ENCODE measurements at regions not wholly inside any gene's neighbourhood (a gene's known extent, or its start where the extent isn't known, plus 50 kb on each side); places are given as distances from the start of the nearest gene placed in this dataset.

- no peak for DNase-seq (ENCODE audit: low read depth in 2 of 2)
These were observed 60.5 kb downstream of the NR2F2 start for GRCh38 chr15:96390986-96391385.

- DNase-seq (ENCODE audit: low read depth in 2 of 2) = no peak
These were observed 62.1 kb downstream of the NR2F2 start for GRCh38 chr15:96392380-96393208.

GRCh38 chr15:96393209-96393513 lies 62.7 kb downstream of the NR2F2 start:
- DNase-seq (ENCODE audit: low read depth in 2 of 2) = no peak

GRCh38 chr15:96395687-96396086 lies 65.2 kb downstream of the NR2F2 start:
- no peak for DNase-seq (ENCODE audit: low read depth in 2 of 2)

- no peak for DNase-seq (ENCODE audit: low read depth in 2 of 2)
These were observed 68.3 kb downstream of the NR2F2 start for GRCh38 chr15:96398776-96399175.

- no peak for DNase-seq (ENCODE audit: low read depth in 2 of 2)
These were observed 71.9 kb downstream of the NR2F2 start for GRCh38 chr15:96402403-96402802.

GRCh38 chr15:96403071-96403470 lies 72.6 kb downstream of the NR2F2 start:
- no peak for DNase-seq (ENCODE audit: low read depth in 2 of 2)

- DNase-seq (ENCODE audit: low read depth in 2 of 2) = no peak
These were observed 73.4 kb downstream of the NR2F2 start for GRCh38 chr15:96403932-96404331.

GRCh38 chr15:96404560-96404959 lies 74.1 kb downstream of the NR2F2 start:
- DNase-seq (ENCODE audit: low read depth in 2 of 2) = no peak

- no peak for DNase-seq (ENCODE audit: low read depth in 2 of 2)
These were observed 75.8 kb downstream of the NR2F2 start for GRCh38 chr15:96406291-96406690.

- no peak for DNase-seq (ENCODE audit: low read depth in 2 of 2)
These were observed 76.2 kb downstream of the NR2F2 start for GRCh38 chr15:96406701-96407100.

GRCh38 chr15:96407482-96407881 lies 77.0 kb downstream of the NR2F2 start:
- no peak for DNase-seq (ENCODE audit: low read depth in 2 of 2)

- DNase-seq (ENCODE audit: low read depth in 2 of 2) = no peak
These were observed 78.2 kb downstream of the NR2F2 start for GRCh38 chr15:96408591-96409183.

GRCh38 chr15:96409215-96410138 lies 79.0 kb downstream of the NR2F2 start:
- DNase-seq (ENCODE audit: low read depth in 2 of 2) = no peak

- DNase-seq (ENCODE audit: low read depth in 2 of 2) = no peak
These were observed 79.9 kb downstream of the NR2F2 start for GRCh38 chr15:96410175-96411055.

GRCh38 chr15:96411056-96412031 lies 80.8 kb downstream of the NR2F2 start:
- DNase-seq (ENCODE audit: low read depth in 2 of 2) = no peak

- no peak for DNase-seq (ENCODE audit: low read depth in 2 of 2)
These were observed 81.8 kb downstream of the NR2F2 start for GRCh38 chr15:96412045-96412905.

- no peak for DNase-seq (ENCODE audit: low read depth in 2 of 2)
These were observed 82.4 kb downstream of the NR2F2 start for GRCh38 chr15:96412906-96413231.

GRCh38 chr15:96413657-96414056 lies 83.2 kb downstream of the NR2F2 start:
- DNase-seq (ENCODE audit: low read depth in 2 of 2) = no peak

- DNase-seq (ENCODE audit: low read depth in 2 of 2) = no peak
These were observed 84.4 kb downstream of the NR2F2 start for GRCh38 chr15:96414875-96415274.

Data from activated CD8-positive, alpha-beta memory T cell treated with anti-CD3 and anti-CD28 coated beads for 4 hours (primary cell).